H1 (cell line): ENCODE measurements at regions not wholly inside any gene's neighbourhood (a gene's known extent, or its start where the extent isn't known, plus 50 kb on each side); places are given as distances from the start of the nearest gene placed in this dataset.

ENCODE experiments used
- CTCF ChIA-PET: fragments of 300-600 bp; sonication (Branson Sonifier 250); formaldehyde crosslinking; loops from one replicate; lab custom pipeline; 2021; ENCODE audit not compliant: partially characterized antibody; lab: Charles Lee
- POLR2A ChIA-PET: fragments of 300-600 bp; sonication (Branson Sonifier 250); formaldehyde crosslinking; loops from one replicate; lab custom pipeline; 2021; ENCODE audit warnings: inconsistent platforms; ENCODE audit not compliant: partially characterized antibody; lab: Charles Lee
- DNase-seq, 2 experiments: peaks; one replicate each; pipeline versions ENCODE4 v3.0.0 to v3.0.0-alpha.2; 2010 to 2022; ENCODE audit warnings: low spot score in 2 of 2, low read depth in 1 of 2, mixed read lengths in 1 of 2
- FAIRE-seq: peaks from 2 replicates; lab custom pipeline; 2011; peaks lifted over from hg19 to GRCh38; lab: Jason Lieb, UNC
- H2AFZ ChIP-seq: 2 replicates; pipeline ENCODE4 v1.8.1; 2012; ENCODE audit warnings: low read length, inconsistent platforms
- H2AK5ac ChIP-seq: 2 replicates; pipeline ENCODE4 v1.6.1; 2013; ENCODE audit warnings: low read depth, low read length
- H2BK120ac ChIP-seq: replicated peaks from 2 replicates; pipeline ENCODE3; 2013; ENCODE audit warnings: low read depth, low read length, inconsistent platforms
- H2BK12ac ChIP-seq: 2 replicates; pipeline ENCODE4 v1.6.1; 2013; ENCODE audit warnings: low read depth, low read length
- H2BK15ac ChIP-seq: 2 replicates; pipeline ENCODE4 v1.6.1; 2013; ENCODE audit warnings: low read length
- H2BK20ac ChIP-seq: 2 replicates; pipeline ENCODE4 v1.6.1; 2013; ENCODE audit warnings: low read length
- H2BK5ac ChIP-seq: 2 replicates; pipeline ENCODE4 v1.6.1; 2013; ENCODE audit warnings: low read depth, low read length
- H3K14ac ChIP-seq: 2 replicates; pipeline ENCODE4 v1.6.1; 2013; ENCODE audit warnings: inconsistent platforms; ENCODE audit not compliant: insufficient read length
- H3K18ac ChIP-seq: 2 replicates; pipeline ENCODE4 v1.6.1; 2013; ENCODE audit warnings: low read length; ENCODE audit errors: extremely low read depth
- H3K23ac ChIP-seq: 2 replicates; pipeline ENCODE4 v1.6.1; 2013; ENCODE audit warnings: inconsistent platforms; ENCODE audit not compliant: insufficient read length
- H3K23me2 ChIP-seq: 2 replicates; pipeline ENCODE4 v1.6.1; 2013; ENCODE audit warnings: low read depth, low read length
- H3K27ac ChIP-seq: 2 replicates; pipeline ENCODE4 v1.6.1; 2011; ENCODE audit warnings: low read depth, low read length, inconsistent platforms
- H3K27me3 ChIP-seq, 4 experiments: replicated peaks in 1 of 4; 1 replicate in 1 of 4; 2 replicates in 3 of 4; pipeline versions ENCODE4 v1.6.1 to v1.8.1; 2011 to 2013; ENCODE audit warnings: low read length in 3 of 4, mild to moderate bottlenecking in 3 of 4, inconsistent platforms in 2 of 4, mixed read lengths in 2 of 4, moderate library complexity in 1 of 4; ENCODE audit not compliant: control insufficient read depth in 3 of 4, insufficient read depth in 3 of 4; ENCODE audit errors: extremely low read depth in 1 of 4
- H3K36me3 ChIP-seq, 4 experiments: 2 replicates each; pipeline versions ENCODE4 v1.6.1 to v1.8.1; 2011 to 2013; ENCODE audit warnings: mild to moderate bottlenecking in 4 of 4, low read length in 3 of 4, moderate library complexity in 2 of 4, control low read depth in 1 of 4, inconsistent platforms in 1 of 4; ENCODE audit not compliant: insufficient read depth in 4 of 4, control insufficient read depth in 2 of 4
- H3K4ac ChIP-seq: replicated peaks from 2 replicates; pipeline ENCODE3; 2013; ENCODE audit warnings: low read length, low read depth, mixed read lengths, inconsistent platforms; ENCODE audit not compliant: insufficient read length
- H3K4me1 ChIP-seq, 4 experiments: replicated peaks in 1 of 4; 1 replicate in 1 of 4; 2 replicates in 3 of 4; pipeline versions ENCODE4 v1.6.1 to v1.8.1; 2011 to 2013; ENCODE audit warnings: low read length in 3 of 4, inconsistent platforms in 2 of 4, mixed read lengths in 1 of 4; ENCODE audit not compliant: insufficient read depth in 4 of 4, control insufficient read depth in 3 of 4
- H3K4me2 ChIP-seq, 2 experiments: 2 replicates each; pipeline versions ENCODE4 v1.6.1 to v1.8.1; 2011 to 2013; ENCODE audit warnings: low read depth in 2 of 2, low read length in 2 of 2, control low read depth in 1 of 2, inconsistent platforms in 1 of 2, mild to moderate bottlenecking in 1 of 2; ENCODE audit not compliant: insufficient read depth in 1 of 2
- H3K4me3 ChIP-seq, 4 experiments: fragments of 200-600, 300-600 bp in 1 of 4; sonication (generic), shearing (Covaris generic), sonication (Bioruptor Twin) in 1 of 4; 2 replicates each; pipeline versions ENCODE4 v1.5.1 to v1.8.1; 2011 to 2016; ENCODE audit warnings: low read length in 4 of 4, low read depth in 3 of 4, control low read depth in 2 of 4, inconsistent platforms in 2 of 4, mild to moderate bottlenecking in 2 of 4, mixed read lengths in 1 of 4, moderate library complexity in 1 of 4; ENCODE audit not compliant: insufficient read depth in 2 of 4; ENCODE audit errors: extremely low read depth in 1 of 4
- H3K56ac ChIP-seq: replicated peaks from 2 replicates; pipeline ENCODE3; 2013; ENCODE audit warnings: low read depth, mild to moderate bottlenecking, mixed read lengths, low read length, inconsistent platforms; ENCODE audit not compliant: insufficient read length
- H3K79me1 ChIP-seq: 2 replicates; pipeline ENCODE4 v1.6.1; 2013; ENCODE audit warnings: low read depth, low read length, control low read depth
- H3K79me2 ChIP-seq, 2 experiments: 2 replicates each; pipeline versions ENCODE4 v1.6.1 to v1.8.1; 2012 to 2013; ENCODE audit warnings: low read length in 2 of 2, mild to moderate bottlenecking in 2 of 2, inconsistent platforms in 1 of 2; ENCODE audit not compliant: insufficient read depth in 2 of 2, control insufficient read depth in 1 of 2
- H3K9ac ChIP-seq, 4 experiments: replicated peaks in 1 of 4; 1 replicate in 1 of 4; 2 replicates in 3 of 4; pipeline versions ENCODE4 v1.6.1 to v1.8.1; 2011 to 2013; ENCODE audit warnings: low read depth in 3 of 4, low read length in 3 of 4, control low read depth in 2 of 4, mild to moderate bottlenecking in 2 of 4, moderate library complexity in 2 of 4, inconsistent platforms in 1 of 4; ENCODE audit errors: extremely low read depth in 1 of 4
- H3K9me3 ChIP-seq, 2 experiments: 2 replicates each; pipeline versions ENCODE4 v1.6.1 to v1.8.1; 2012 to 2013; ENCODE audit warnings: mild to moderate bottlenecking in 2 of 2, moderate library complexity in 2 of 2, control low read depth in 1 of 2, inconsistent platforms in 1 of 2, low read depth in 1 of 2, low read length in 1 of 2, mixed read lengths in 1 of 2; ENCODE audit not compliant: insufficient read depth in 2 of 2
- H4K20me1 ChIP-seq, 2 experiments: replicated peaks in 1 of 2; 2 replicates each; pipeline versions ENCODE3 to v1.8.1; 2011 to 2013; ENCODE audit warnings: inconsistent platforms in 2 of 2, low read length in 2 of 2, mild to moderate bottlenecking in 1 of 2; ENCODE audit not compliant: insufficient read depth in 2 of 2, control insufficient read depth in 1 of 2
- H4K5ac ChIP-seq: 2 replicates; pipeline ENCODE4 v1.6.1; 2013; ENCODE audit warnings: low read length, low read depth, mixed read lengths, inconsistent platforms; ENCODE audit not compliant: insufficient read length
- H4K8ac ChIP-seq: 2 replicates; pipeline ENCODE4 v1.8.0; 2013; ENCODE audit warnings: mild to moderate bottlenecking, moderate library complexity, low read length, inconsistent platforms; ENCODE audit not compliant: insufficient read depth; ENCODE audit errors: extremely low read depth
- H4K91ac ChIP-seq: replicated peaks from 2 replicates; pipeline ENCODE3; 2013; ENCODE audit warnings: low read length, mixed read lengths, inconsistent platforms; ENCODE audit not compliant: insufficient read length
- ASH2L ChIP-seq: fragments of 200-600, 300-600 bp; sonication (generic); IDR thresholded peaks from one replicate; pipeline ENCODE4 v1.7.1; 2017; ENCODE audit warnings: low read length
- ATF3 ChIP-seq: IDR thresholded peaks from 2 replicates; pipeline ENCODE4 v1.6.1; 2011; ENCODE audit warnings: low read depth, mild to moderate bottlenecking, low read length; ENCODE audit not compliant: insufficient read depth
- BRCA1 ChIP-seq: IDR thresholded peaks from 2 replicates; pipeline ENCODE4 v1.6.1; 2012; ENCODE audit warnings: low read depth, low read length, improper control_type of control experiment
- HDAC6 ChIP-seq: IDR thresholded peaks from one replicate; pipeline ENCODE4 v1.7.1; 2012; ENCODE audit warnings: low read depth, mild to moderate bottlenecking, inconsistent platforms, low read length, moderate library complexity
- JUND ChIP-seq: IDR thresholded peaks from 2 replicates; pipeline ENCODE4 v1.6.1; 2011; ENCODE audit warnings: mild to moderate bottlenecking, improper control_type of control experiment, low read length
- MAFK ChIP-seq: IDR thresholded peaks from 2 replicates; pipeline ENCODE4 v1.6.1; 2012; ENCODE audit warnings: low read depth, mild to moderate bottlenecking, improper control_type of control experiment, low read length
- PHF8 ChIP-seq: fragments of 200-600 bp; sonication (generic); conservative IDR thresholded peaks from 2 replicates; pipeline ENCODE4 v1.7.1; 2012; ENCODE audit warnings: low read depth, mild to moderate bottlenecking, inconsistent platforms, low read length, moderate library complexity
- RAD21 ChIP-seq, 2 experiments: IDR thresholded peaks in 1 of 2; conservative IDR thresholded peaks in 1 of 2; 2 replicates each; pipeline ENCODE4 v1.6.1; 2011; ENCODE audit warnings: low read depth in 2 of 2, low read length in 2 of 2, improper control_type of control experiment in 1 of 2, inconsistent platforms in 1 of 2, mild to moderate bottlenecking in 1 of 2, moderate library complexity in 1 of 2
- RBBP5 ChIP-seq: IDR thresholded peaks from 2 replicates; pipeline ENCODE4 v1.7.1; 2012; ENCODE audit warnings: low read depth, mild to moderate bottlenecking, inconsistent platforms, low read length, moderate library complexity, borderline replicate concordance
- RXRA ChIP-seq: IDR thresholded peaks from 2 replicates; pipeline ENCODE4 v1.6.1; 2011; ENCODE audit warnings: low read depth, mild to moderate bottlenecking, low read length, moderate library complexity; ENCODE audit not compliant: insufficient read depth
- SP2 ChIP-seq: IDR thresholded peaks from 2 replicates; pipeline ENCODE4 v1.6.1; 2012; ENCODE audit warnings: mild to moderate bottlenecking, low read length, inconsistent platforms
- TAF7 ChIP-seq: optimal IDR thresholded peaks from 2 replicates; pipeline ENCODE3; 2011; ENCODE audit warnings: low read depth, mild to moderate bottlenecking, inconsistent platforms, low read length, moderate library complexity, borderline replicate concordance
- TBP ChIP-seq: IDR thresholded peaks from 2 replicates; pipeline ENCODE4 v1.6.1; 2011; ENCODE audit warnings: low read depth, low read length, improper control_type of control experiment
- TCF12 ChIP-seq: IDR thresholded peaks from 2 replicates; pipeline ENCODE4 v1.6.1; 2011; ENCODE audit warnings: low read depth, mild to moderate bottlenecking, low read length
- WGBS, 2 experiments: shearing (Covaris generic) in 1 of 2; methylation state at CpG; one replicate each; pipeline versions ENCODE4 v1.1.6 to v1.1.7; 2013 to 2015; ENCODE audit warnings: low lambda C conversion rate in 2 of 2, mixed read lengths in 2 of 2, inconsistent platforms in 1 of 2, low coverage in 1 of 2, missing lambda C conversion rate in 1 of 2; ENCODE audit not compliant: insufficient replicate concordance in 2 of 2, insufficient coverage in 1 of 2, insufficient read length in 1 of 2; ENCODE audit errors: extremely low coverage in 1 of 2, missing lambda C conversion rate in 1 of 2; 5-methylcytosine and 5-hydroxymethylcytosine counted together

GRCh38 chr10:120132811-120133210 is 240.3 kb downstream of the SEC23IP start:
- Histone ChIP-seq H4K91ac (no peak overlapping the region), H2BK5ac (no peak overlapping the region), H2BK15ac (no peak overlapping the region), H3K4me1 (peaks cover 0 to 6% (median 2%) of the 10 kb centered on the region in 4 experiments; a peak in 4 of 7 replicates), H3K23ac (no peak overlapping the region), H4K20me1 (no peaks in the 10 kb centered on the region), H3K4me3 (no peak overlapping the region), H3K4me2 (no peak overlapping the region), H3K18ac (no peak overlapping the region), H2BK20ac (no peak overlapping the region), H3K4ac (no peak overlapping the region), H2BK120ac (no peak overlapping the region), H3K23me2 (peaks cover 4% of the 10 kb centered on the region; the same call in 1 of the 2 replicates), H3K56ac (no peak overlapping the region), H3K27ac (no peak overlapping the region), H3K27me3 (no peaks in the 10 kb centered on the region), H3K9ac (no peak overlapping the region), H2AFZ (no peak overlapping the region), H3K79me1 (no peaks in the 10 kb centered on the region), H3K14ac (no peak overlapping the region), H3K36me3 (no peaks in the 10 kb centered on the region), H2BK12ac (no peak overlapping the region), H3K9me3 (0 out of 4 replicates have a peak, but pooled peaks cover 0 to under 1% of the 10 kb centered on the region in 2 experiments), H4K5ac (no peak overlapping the region), H2AK5ac (no peak overlapping the region), H4K8ac (no peak overlapping the region), H3K79me2 (no peaks in the 10 kb centered on the region)
- TF ChIP-seq ASH2L (no peak), PHF8 (no peak), TAF7 (no peak), HDAC6 (no peak), ATF3 (no peak), SP2 (no peak), RAD21 (IDR thresholded peaks at IDR 0.05 in 1 of 2, conservative IDR thresholded peaks at IDR 0.05 in 1 of 2; ENCODE audit: low read depth in 2 of 2, low read length in 2 of 2) (no peak), TCF12 (no peak), MAFK (no peak), BRCA1 (no peak), RXRA (no peak), JUND (no peak), TBP (no peak), RBBP5 (no peak)
- ChIA-PET CTCF (no interaction called here), POLR2A (no interaction called here)
- WGBS, 2 experiments: 92% methylated on average over 5 of the region's 5 CpGs; no CpG with 5 or more reads in 1 of the 2 experiments
- no peak for DNase-seq
- no peak for FAIRE-seq
